Panc1 (cell line): ENCODE measurements at regions not wholly inside any gene's neighbourhood (a gene's known extent, or its start where the extent isn't known, plus 50 kb on each side); places are given as distances from the start of the nearest gene placed in this dataset.

Source experiments
- ATAC-seq: fragments of 200-7000 bp; cut with Tn5 transposase; 2 replicates; pipeline ENCODE4 v1.9.1; 2020; ENCODE audit warnings: mild to moderate bottlenecking, moderate library complexity
- BruUV-seq: library from RNA; stranded (reverse); fragments of 400-500 nt; replicated peaks from 2 replicates; lab custom pipeline; 2021; lab: Mats Ljungman, UMichigan
- CTCF ChIA-PET: fragments of 300-600 bp; sonication (Branson Sonifier 250); formaldehyde crosslinking; loops from one replicate; lab custom pipeline; 2022; ENCODE audit warnings: antibody characterized with exemption; lab: Charles Lee
- POLR2A ChIA-PET: fragments of 300-600 bp; sonication (Branson Sonifier 250); formaldehyde crosslinking; loops from one replicate; lab custom pipeline; 2022; ENCODE audit warnings: antibody characterized with exemption; lab: Charles Lee
- DNase-seq: peaks from one replicate; pipeline ENCODE4 v3.0.0-alpha.2; 2010; ENCODE audit warnings: low read depth, low spot score
- H3K27ac ChIP-seq: 2 replicates; pipeline ENCODE4 v1.5.1; 2011; ENCODE audit warnings: mild to moderate bottlenecking, low read length, inconsistent platforms
- H3K27me3 ChIP-seq: fragments of 200-500 bp; sonication (Bioruptor generic); 2 replicates; pipeline ENCODE4 v1.6.0; 2014; ENCODE audit warnings: low read length, inconsistent platforms; ENCODE audit not compliant: control insufficient read depth, insufficient read depth
- H3K36me3 ChIP-seq: fragments of 200-500 bp; sonication (Bioruptor generic); 2 replicates; pipeline ENCODE4 v1.5.1; 2014; ENCODE audit warnings: inconsistent platforms, mild to moderate bottlenecking, low read length, moderate library complexity; ENCODE audit not compliant: control insufficient read depth, insufficient read depth
- H3K4me1 ChIP-seq: 2 replicates; pipeline ENCODE4 v1.5.1; 2011; ENCODE audit warnings: inconsistent platforms, mild to moderate bottlenecking, low read length, moderate library complexity; ENCODE audit not compliant: control insufficient read depth, insufficient read depth
- H3K4me3 ChIP-seq, 2 experiments: 2 replicates each; pipeline ENCODE4 v1.5.1; 2011 to 2012; ENCODE audit warnings: low read depth in 2 of 2, low read length in 2 of 2, mild to moderate bottlenecking in 2 of 2, inconsistent platforms in 1 of 2, moderate library complexity in 1 of 2
- H3K9me3 ChIP-seq: fragments of 200-500 bp; sonication (Bioruptor generic); 2 replicates; pipeline ENCODE4 v1.5.1; 2014; ENCODE audit warnings: low read depth, mild to moderate bottlenecking, inconsistent platforms, low read length, moderate library complexity; ENCODE audit not compliant: control insufficient read depth, insufficient read depth
- POLR2AphosphoS5 ChIP-seq: IDR thresholded peaks from 2 replicates; pipeline ENCODE4 v1.6.1; 2012; ENCODE audit warnings: mild to moderate bottlenecking, low read depth, low read length, moderate library complexity
- SIN3A ChIP-seq: IDR thresholded peaks from 2 replicates; pipeline ENCODE4 v1.6.1; 2012; ENCODE audit warnings: low read depth, mild to moderate bottlenecking, low read length, moderate library complexity, borderline replicate concordance; ENCODE audit not compliant: insufficient read depth
- TCF7L2 ChIP-seq: IDR thresholded peaks from 2 replicates; pipeline ENCODE4 v1.6.1; 2011; ENCODE audit warnings: mild to moderate bottlenecking, low read depth, low read length, inconsistent platforms
- in situ Hi-C: cut with HindIII; loops from 2 replicates; pipeline ENCODE4 v1.10.0; 2016; ENCODE audit warnings: low sequenced_read_pairs, low pct_unique_long_range_greater_than_20kb
- intact Hi-C: fragments of 100-400 bp; cut with micrococcal nuclease; formaldehyde crosslinking; loops from one replicate; pipeline ENCODE4 v1.10.0; 2022; ENCODE audit not compliant: unreplicated experiment
- TF ChIP-seq, protein P1 (sequence below): fragments of 450-650 bp; IDR thresholded peaks from 2 replicates; pipeline ENCODE4 v1.5.1; 2017; ENCODE audit warnings: mild to moderate bottlenecking
- TF ChIP-seq, protein P2 (sequence below), 2 experiments: IDR thresholded peaks; 2 replicates each; pipeline ENCODE4 v1.6.1; 2011 to 2012; ENCODE audit warnings: low read depth in 2 of 2, control low read depth in 1 of 2, low read length in 1 of 2, mild to moderate bottlenecking in 1 of 2, moderate library complexity in 1 of 2; ENCODE audit not compliant: insufficient read depth in 1 of 2

DNA sequence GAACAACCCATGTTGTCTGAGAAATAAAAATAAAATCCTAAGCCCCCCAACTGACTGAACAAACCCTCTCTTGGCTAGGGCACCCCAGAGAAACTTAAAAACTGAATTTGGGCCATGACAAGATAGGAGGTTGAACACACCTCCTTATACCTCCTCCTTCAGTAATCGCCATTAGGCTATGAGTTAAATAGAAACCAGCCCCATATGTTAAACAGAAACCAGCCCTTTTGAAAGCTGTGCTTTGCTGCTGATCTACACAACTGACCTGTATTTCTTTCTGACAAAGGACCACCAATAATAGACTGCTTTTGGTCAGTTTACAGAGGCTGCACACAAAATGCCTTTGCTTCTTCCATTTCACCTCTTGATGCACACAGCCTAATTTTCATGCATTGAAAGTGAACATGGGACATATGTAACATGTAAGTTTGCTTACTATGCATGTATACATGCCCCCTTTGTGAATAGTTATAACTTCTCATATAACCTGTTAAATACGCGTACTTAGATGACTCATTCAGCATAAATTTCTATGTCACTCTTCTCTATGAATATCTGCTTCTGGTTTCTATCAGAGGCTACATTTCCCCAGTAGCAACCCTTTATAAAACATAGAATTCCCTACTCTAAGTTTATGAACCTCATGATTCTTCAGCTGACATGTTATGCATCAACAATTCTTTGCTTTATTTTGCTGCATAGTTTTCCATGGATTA is 462.9 kb downstream of the COL12A1 start:
- H3K27ac ChIP-seq = no peak overlapping the region
- H3K4me3 ChIP-seq = no peak overlapping the region
- H3K27me3 ChIP-seq = no peaks in the 10 kb centered on the region
- in situ Hi-C loops (no loop called here), intact Hi-C loops (no loop called here)
- ATAC-seq (no peak), DNase-seq (no peak)
- TF ChIP-seq TCF7L2 (no peak), SIN3A (no peak), POLR2AphosphoS5 (no peak)
- TF ChIP-seq, protein P1, sequence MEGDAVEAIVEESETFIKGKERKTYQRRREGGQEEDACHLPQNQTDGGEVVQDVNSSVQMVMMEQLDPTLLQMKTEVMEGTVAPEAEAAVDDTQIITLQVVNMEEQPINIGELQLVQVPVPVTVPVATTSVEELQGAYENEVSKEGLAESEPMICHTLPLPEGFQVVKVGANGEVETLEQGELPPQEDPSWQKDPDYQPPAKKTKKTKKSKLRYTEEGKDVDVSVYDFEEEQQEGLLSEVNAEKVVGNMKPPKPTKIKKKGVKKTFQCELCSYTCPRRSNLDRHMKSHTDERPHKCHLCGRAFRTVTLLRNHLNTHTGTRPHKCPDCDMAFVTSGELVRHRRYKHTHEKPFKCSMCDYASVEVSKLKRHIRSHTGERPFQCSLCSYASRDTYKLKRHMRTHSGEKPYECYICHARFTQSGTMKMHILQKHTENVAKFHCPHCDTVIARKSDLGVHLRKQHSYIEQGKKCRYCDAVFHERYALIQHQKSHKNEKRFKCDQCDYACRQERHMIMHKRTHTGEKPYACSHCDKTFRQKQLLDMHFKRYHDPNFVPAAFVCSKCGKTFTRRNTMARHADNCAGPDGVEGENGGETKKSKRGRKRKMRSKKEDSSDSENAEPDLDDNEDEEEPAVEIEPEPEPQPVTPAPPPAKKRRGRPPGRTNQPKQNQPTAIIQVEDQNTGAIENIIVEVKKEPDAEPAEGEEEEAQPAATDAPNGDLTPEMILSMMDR = no peak
- TF ChIP-seq, protein P2, sequence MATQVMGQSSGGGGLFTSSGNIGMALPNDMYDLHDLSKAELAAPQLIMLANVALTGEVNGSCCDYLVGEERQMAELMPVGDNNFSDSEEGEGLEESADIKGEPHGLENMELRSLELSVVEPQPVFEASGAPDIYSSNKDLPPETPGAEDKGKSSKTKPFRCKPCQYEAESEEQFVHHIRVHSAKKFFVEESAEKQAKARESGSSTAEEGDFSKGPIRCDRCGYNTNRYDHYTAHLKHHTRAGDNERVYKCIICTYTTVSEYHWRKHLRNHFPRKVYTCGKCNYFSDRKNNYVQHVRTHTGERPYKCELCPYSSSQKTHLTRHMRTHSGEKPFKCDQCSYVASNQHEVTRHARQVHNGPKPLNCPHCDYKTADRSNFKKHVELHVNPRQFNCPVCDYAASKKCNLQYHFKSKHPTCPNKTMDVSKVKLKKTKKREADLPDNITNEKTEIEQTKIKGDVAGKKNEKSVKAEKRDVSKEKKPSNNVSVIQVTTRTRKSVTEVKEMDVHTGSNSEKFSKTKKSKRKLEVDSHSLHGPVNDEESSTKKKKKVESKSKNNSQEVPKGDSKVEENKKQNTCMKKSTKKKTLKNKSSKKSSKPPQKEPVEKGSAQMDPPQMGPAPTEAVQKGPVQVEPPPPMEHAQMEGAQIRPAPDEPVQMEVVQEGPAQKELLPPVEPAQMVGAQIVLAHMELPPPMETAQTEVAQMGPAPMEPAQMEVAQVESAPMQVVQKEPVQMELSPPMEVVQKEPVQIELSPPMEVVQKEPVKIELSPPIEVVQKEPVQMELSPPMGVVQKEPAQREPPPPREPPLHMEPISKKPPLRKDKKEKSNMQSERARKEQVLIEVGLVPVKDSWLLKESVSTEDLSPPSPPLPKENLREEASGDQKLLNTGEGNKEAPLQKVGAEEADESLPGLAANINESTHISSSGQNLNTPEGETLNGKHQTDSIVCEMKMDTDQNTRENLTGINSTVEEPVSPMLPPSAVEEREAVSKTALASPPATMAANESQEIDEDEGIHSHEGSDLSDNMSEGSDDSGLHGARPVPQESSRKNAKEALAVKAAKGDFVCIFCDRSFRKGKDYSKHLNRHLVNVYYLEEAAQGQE (IDR thresholded peaks at IDR 0.05; ENCODE audit: insufficient read depth in 1 of 2, low read depth in 2 of 2, low read length in 1 of 2) = no peak
- no peaks in the 10 kb centered on the region; the same call in 1 of the 2 replicates for H3K9me3 ChIP-seq
- POLR2A ChIA-PET = no interaction called here
- H3K36me3 ChIP-seq = no peaks in the 10 kb centered on the region
- CTCF ChIA-PET = interaction anchor here (0.6 kb wide), 1 partner anchor 167 kb away, joined by 3 read pairs; no protein-coding TSS in a partner anchor
- H3K4me1 ChIP-seq = no peaks in the 10 kb centered on the region
- BruUV-seq = no TSS peak

DNA sequence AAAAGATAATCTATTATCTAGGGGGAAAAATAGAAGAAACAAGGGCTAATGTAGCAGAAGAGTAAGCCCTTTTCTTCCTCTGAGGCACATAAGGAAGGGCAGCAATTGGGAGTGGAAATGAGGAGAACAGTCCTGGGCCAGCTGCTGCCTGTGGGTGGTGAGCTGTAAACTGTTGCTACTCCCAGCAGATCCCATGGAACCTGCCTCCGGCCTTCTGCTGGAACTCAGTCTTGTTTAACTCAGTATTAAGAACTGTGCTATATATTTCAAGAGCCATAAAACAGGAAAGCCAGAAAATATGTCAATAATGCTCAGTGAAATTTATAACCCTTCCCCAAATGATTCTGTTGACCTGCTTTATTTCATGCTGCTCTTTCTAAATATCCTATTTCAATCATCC is 464.2 kb downstream of the COL12A1 start:
- CTCF ChIA-PET = no interaction called here

More for the DNA sequence above, 464.2 kb downstream of the COL12A1 start:
- Histone ChIP-seq H3K27me3 (no peaks in the 10 kb centered on the region), H3K4me3 (no peak overlapping the region), H3K27ac (no peak overlapping the region), H3K9me3 (peaks cover 1% of the 10 kb centered on the region; the same call in 1 of the 2 replicates), H3K4me1 (no peaks in the 10 kb centered on the region), H3K36me3 (no peaks in the 10 kb centered on the region)
- DNase-seq (no peak), ATAC-seq (no peak)
- in situ Hi-C loops (no loop called here), intact Hi-C loops (no loop called here)
- POLR2A ChIA-PET = no interaction called here
- BruUV-seq = no TSS peak
- no peak for TF ChIP-seq TCF7L2
- TF ChIP-seq POLR2AphosphoS5 = no peak
- TF ChIP-seq, protein P2 (IDR thresholded peaks at IDR 0.05; ENCODE audit: insufficient read depth in 1 of 2, low read depth in 2 of 2, low read length in 1 of 2) = no peak
- TF ChIP-seq SIN3A = no peak
- TF ChIP-seq, protein P1 = no peak
